HS-27A (cell line): ENCODE measurements at regions not wholly inside any gene's neighbourhood (a gene's known extent, or its start where the extent isn't known, plus 50 kb on each side); places are given as distances from the start of the nearest gene placed in this dataset.
A peak's percentile ranks its signal among the peaks of the same experiment; 100 is the strongest.
"Not testable (repeated sequence)": the region's sequence is repeated elsewhere in the genome, so short reads cannot be mapped to it uniquely, and the experiment has no call there.

ENCODE experiments used
- DNase-seq: peaks from one replicate; pipeline ENCODE4 v3.0.0-alpha.2; 2012; ENCODE audit warnings: low read depth, missing footprints

DNA sequence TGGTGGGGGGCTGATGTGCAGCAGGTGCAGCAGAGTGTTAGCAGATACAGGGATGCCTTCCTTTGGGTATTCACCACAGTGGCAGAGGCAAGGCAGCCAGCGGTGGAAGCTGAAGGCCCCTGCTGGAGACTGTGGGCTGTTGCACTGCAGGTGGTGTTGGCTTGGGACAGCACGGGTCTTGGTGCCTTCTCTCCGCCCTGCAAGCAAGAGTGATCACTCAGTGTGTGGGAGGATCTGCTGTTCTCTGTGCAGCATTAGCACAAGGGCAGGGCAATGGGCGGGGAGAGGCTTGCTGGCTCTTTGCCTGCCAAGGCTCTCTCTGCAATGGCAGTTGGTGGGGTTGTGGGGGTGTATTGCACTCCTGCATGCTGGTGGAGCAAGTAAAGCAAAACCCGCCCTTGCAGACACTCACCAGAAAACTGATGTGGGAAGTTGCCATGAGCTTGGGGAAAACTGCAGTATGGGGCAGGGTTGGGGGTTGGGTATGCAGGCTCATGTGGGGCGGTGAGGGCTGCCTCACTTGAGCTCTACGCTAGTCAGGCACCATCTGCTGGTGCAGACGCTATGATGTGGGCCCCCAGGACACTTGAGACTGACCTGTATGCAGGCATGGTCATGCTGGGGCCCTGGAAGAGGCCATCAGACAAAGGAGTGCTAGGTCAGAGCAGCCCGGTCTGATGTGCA is 820.8 kb upstream of the GRIA3 start:
- no peak for DNase-seq

DNA sequence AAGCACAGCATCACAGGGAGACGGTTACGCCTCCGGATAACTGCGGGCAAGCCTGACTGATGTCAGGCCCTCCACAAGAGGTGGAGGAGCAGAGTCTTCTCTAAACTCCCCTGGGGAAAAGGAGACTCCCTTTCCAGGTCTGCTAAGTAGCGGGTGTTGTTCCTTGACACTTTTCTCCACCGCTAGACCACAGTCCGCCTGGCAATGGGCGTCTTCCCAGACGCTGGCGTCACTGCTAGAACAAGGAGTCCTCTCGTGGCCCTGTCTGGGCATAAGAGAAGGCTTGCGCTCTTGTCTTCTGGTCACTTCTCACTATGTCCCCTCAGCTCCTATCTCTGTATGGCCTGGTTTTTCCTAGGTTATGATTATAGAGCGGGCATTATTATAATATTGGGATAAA is 808.5 kb upstream of the GRIA3 start:
- not testable (repeated sequence) for DNase-seq

DNA sequence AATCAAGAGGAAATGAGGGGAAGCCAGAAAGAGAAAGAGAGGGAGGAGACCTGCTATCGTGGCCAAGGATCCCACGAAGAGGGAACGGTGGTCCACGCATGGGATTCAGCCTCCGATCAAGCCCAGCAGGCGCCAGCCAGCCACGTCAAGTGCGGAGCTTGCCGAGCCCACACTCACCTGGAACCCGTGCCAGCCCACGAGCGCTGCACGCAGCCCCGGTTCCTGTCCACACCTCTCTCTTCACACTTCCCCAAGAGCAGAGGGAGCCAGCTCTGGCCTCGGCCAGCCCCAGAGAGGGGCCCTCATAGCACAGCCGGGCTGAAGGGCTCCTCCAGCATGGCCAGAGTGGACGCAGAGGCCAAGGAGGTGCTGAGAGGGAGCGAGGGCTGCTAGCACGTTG is 795.1 kb upstream of the GRIA3 start:
- no peak for DNase-seq

DNA sequence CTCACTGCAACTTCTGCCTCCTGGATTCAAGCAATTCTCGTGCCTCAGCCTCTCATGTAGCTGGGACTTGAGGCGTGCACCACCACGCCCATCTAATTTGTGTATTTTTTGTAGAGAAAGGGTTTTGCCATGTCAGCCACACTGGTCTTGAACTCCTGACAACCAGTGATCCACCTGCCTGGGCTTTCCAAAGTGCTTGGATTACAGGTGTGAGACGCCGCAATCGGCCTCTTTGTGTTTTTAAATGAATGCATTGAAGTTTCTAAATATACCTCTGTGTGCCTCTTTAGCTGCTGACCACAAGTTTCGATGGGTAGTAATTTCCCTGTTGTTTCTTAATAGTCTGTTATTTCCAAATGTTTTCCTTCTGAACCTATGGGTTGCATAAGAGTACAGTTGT is 765.3 kb upstream of the GRIA3 start:
- no peak for DNase-seq

DNA sequence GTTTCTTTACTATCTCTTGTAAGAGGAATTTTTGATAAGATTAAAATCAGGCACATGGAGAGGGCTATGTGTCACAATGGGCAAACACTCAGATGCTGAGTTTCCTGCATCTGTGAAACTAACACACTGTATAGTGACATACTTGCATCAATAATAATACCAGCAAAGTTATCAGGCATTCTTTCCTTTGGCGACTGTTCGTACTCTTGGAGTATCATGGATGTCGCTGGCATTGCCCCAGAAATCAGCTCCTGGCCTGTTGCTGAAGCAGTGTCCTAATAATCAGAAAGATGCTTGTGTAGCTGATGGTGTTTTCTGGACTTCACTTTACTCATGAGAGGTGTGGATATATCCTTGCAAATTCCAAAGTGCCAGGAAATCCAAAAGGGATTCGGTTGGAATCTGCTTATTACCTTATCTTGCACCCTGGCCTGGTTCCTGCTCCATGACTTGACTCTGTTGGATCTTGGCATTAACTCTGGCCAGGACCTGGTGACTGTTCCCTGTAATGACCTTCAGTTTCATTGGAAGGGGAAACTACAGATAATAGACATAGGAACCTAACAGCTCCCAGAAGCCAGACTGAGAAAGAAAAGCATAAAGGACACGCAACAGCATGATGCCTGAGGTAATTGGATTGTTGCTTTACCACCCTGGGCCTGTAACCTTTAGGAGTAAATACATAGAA is 762.5 kb upstream of the GRIA3 start:
- no peak for DNase-seq

DNA sequence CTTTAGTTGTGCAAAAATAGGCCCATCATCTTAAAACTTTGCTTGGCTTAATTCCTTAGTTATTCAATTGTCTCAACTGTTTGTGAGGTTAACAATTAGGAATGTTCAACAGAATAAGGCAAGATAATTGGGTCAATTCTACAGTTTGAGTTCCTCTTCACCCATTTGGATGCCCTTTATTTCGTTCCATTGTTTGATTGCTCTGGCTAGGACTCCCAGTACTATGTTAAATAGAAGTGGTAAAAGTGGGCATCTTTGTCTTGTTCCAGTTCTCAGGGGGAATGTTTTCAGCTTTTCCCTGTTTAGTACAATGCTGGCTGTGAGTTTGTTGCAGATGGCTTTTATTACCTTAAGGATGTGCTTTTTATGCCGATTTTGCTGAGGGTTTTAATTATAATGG is 761.5 kb upstream of the GRIA3 start:
- DNase-seq: no peak

DNA sequence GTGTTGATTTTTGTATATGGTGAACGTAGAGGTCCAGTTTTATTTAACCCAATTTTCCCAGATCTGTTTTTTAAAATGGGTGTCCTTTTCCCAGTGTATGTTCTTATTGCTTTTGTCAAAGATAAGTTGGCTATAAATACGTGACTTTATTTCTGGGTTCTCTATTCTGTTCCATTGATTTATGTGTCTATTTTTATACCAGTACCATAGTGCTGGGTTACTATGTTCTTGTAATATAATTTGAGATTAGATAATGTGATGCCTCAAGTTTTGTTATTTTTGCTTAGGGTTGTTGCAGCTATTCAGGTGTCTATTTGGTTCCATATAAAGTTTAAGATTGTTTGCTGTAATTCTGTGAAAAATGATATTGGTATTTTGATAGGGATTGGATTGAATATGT is 749.1 kb upstream of the GRIA3 start:
- DNase-seq: no peak

DNA sequence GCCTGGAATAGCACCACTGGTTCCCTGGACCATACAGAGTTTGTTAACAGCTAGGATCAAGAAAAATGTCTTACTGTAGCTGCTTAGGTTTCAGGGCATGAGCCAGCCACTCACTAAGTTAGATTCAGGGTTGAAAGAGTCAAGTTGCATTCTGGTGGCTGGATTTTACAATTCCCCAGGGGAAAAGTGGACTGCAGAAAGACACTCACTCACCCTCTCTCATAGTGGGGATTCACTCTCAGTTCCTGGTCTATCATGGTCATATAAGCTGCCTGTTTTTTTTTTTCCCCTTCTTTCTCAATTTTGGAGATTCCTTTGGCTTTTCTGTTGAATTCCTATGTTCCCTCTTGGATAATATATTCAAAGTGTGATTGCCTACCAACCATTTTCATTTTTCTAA is 744.2 kb upstream of the GRIA3 start:
- no peak for DNase-seq

DNA sequence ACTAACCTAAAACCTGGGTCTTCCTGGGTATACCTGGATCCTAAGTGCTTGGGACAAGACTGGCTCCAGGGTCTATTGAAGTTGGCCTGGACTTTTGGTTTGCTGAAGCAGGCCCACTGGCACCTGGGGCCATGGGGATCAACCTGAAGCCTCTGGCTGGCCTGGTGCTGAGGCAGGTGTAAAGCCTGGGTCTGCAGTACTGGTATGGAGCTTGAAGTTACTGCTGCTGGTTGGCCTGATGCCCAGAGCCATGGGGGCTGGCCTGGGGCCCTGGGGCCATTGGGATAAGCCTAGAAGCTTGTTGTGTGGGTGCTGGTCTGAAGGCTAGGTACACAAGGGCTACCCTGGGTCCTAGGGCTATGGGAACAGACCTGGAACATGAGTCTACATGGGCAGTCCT is 743.2 kb upstream of the GRIA3 start:
- no peak for DNase-seq

DNA sequence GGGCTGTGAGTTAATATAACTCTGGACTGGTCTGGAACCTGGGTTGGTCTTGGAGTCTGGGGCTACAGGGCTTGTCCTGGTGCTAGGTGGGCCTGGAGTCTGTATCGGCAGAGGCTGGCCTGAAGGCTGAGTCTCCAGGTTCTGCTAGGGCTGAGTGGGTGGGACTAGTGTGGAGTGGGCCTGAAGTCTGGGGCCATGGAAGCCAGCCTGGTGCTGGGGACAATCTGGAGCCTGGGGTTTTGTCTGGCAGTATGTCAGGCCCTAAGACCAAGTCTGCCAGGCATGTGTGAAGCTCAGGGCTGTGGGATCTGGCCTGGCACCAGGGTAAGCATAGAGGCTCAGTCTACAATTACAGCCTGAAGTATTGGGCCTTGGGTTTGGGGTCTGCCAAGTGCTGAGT is 742.6 kb upstream of the GRIA3 start:
- DNase-seq: no peak

DNA sequence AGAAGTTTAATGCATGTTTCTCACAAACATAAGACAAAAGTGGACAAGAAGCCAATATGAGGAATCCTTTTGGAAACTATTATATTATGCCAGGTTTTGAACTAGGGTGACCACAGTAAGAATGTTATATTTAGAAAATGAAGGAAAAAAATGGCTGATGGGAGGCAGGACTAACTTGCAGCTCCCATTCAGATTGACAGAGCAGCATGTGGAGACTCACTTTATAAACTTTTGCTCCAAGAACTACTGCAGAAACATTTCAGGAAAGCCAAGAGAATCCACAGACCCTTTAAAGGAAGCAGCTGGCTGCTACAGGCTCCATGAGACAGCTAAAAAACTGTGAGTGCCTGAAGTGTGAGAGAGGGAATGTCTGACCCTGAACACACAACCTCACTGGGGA is 738.6 kb upstream of the GRIA3 start:
- no peak for DNase-seq

DNA sequence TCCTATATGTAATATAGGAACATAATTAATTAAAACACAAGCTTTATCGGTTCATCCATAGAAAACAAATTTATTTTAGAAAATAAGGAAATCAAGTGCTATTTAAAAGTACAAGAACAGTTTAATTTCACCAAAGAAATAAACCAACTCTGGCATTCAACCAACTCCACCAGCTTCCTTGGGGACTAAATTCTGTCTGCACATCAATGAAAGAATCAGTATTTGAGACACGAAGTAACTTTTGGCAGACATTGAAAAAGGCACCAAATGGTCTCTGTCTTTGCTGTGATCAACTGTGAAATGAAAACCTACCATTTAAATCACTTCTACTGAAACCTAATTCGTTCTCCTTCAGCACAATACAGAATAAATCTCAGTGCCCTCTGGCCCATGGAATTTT is 719.7 kb upstream of the GRIA3 start:
- DNase-seq: no peak

DNA sequence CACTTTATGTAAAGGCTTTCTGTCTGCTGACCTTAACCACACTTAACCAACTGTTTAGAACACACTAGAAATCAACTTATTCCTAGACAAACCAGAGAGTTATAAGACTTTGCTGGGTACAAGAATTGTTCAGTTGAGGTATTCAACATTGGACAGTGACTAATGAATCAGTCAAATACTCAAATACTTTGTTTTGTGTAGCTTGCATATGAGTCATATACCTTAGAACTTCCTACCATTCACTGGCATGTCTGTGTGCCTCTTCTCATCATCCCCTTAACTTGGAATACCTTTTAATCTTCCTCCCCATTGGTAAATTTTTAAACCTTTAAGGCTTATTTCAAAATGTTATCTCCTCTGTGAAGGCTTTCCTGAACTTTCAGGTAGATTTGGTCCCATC is 708.8 kb upstream of the GRIA3 start:
- DNase-seq: no peak

DNA sequence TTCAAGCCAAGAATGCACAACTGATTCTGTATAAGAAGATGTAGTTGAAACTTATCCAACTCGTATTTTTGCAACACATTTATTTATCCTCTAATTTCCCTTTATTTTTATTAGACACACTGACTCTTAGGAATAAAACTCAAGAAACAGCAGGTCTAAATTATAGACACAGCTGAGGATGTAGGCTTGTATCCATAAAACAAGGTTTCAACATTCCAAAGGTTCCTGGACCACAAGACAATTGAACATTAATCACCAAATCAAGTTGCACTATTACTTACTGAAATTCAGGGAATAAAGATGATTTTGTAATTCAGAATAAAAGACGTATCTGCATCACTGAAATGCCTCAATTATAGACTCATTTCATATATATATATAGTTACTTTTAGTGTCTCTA is 683.5 kb upstream of the GRIA3 start:
- no peak for DNase-seq

DNA sequence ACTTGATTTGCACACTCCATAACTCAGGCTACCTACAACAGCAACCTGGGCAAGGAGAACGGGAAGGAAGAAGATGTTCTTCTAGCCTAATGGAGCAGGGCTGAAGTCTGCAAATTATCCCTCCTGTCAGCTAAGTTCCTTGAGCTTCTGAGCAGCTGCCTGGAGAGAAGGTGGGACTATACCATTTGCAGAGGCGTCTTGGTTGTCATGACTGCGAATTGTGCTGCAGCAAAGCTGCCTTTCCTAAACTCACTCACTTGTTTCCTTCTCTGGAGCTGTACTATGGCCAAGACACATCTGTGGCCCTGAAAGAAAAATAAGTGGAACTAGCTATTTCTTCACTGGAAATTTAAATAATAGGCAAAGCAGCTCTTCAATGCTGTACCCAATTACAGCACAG is 682.4 kb upstream of the GRIA3 start:
- no peak for DNase-seq

DNA sequence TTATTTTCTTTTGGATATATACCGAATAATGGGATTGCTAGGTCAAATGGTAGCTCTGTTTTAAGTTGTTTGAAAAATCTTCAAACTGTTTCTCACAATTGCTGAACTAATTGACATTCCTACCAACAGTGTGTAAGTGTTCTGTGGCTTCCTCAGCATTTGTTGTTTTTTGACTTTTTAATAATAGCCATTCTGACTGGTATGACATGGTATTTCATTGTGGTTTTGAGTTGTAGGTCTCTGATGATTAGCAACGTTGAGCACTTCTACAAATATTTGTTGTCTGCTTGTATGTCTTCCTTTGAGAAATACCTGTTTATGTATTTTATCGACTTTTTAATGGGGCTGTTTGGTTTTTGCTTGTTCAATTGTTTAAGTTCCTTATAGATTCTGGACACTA is 680.1 kb upstream of the GRIA3 start:
- no peak for DNase-seq

DNA sequence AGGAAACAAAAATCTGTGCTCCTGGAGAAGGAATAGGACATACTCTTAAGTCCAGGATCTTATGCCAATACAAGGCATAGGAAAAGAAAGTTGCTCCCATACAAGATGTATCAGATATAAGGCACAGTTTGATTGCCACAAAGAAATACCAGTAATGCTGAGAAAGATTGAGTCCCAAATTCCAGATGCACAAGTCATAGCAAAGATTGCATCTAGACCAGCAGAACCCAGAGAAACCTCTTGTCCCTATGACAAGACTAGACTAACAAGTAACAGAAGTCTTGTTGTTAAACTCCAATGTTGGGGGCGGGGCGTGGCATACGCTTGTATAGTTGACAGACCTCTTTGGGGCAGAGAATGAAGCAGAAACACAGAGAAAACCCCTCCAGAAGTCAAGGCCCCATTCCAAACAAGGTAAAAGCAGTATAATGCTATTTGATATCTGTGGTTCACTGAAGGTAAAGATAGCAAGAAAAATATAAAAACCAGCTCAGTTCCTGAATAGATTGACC is 671.5 kb upstream of the GRIA3 start:
- DNase-seq: no peak

DNA sequence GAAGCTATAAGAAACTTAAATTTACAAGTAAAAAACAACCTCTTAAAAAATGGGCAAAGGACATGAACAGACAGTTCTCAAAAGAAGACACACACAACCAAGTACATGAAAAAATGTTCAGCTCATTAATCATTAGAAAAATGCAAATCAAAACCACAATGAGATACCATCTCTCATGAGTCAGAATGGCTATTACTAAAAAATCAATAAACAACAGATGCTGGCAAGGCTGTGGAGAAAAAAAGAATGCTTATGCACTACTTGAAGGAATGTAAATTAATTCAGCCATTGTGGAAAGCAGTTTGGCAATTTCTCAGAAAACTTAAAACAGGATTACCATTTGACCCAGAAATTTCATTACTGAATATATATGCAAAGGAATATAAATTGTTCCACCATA is 666.3 kb upstream of the GRIA3 start:
- DNase-seq: no peak

DNA sequence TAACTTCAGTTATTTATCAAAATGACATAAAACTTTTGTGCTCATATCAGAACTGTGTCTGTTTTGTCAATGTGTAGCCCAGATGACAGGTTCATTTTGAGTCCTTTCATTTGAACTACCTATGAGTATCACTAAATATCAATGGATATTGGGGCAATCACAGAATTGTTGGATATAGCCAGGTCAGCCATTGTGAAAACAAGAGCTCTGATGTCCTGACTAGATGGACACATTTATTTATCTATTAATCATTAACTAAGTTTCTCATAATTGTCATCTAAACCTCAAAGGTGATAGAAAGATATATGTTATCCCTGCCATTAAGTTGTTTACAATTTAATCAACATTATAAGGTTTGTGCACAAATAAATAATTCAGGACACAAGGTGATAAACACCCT is 638.3 kb upstream of the GRIA3 start:
- DNase-seq: no peak

DNA sequence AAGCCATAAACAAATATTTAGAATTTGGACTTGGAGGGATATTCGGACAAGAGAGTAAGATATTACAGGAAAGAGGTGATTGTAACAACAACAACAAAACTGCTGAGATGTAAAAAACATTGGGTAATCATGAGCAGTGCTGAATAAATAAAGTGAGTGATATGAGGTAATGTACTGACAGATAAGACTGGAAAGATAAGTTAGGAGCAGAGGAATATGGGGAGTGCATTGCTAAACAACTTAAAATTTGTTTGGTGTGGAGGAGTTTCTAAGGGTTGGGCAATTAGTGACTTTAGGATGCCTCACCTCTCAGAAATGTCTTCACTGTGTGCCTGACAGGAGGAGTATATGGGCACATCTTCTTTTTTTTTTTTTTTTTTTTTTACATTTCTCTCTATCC is 637.8 kb upstream of the GRIA3 start:
- no peak for DNase-seq

DNA sequence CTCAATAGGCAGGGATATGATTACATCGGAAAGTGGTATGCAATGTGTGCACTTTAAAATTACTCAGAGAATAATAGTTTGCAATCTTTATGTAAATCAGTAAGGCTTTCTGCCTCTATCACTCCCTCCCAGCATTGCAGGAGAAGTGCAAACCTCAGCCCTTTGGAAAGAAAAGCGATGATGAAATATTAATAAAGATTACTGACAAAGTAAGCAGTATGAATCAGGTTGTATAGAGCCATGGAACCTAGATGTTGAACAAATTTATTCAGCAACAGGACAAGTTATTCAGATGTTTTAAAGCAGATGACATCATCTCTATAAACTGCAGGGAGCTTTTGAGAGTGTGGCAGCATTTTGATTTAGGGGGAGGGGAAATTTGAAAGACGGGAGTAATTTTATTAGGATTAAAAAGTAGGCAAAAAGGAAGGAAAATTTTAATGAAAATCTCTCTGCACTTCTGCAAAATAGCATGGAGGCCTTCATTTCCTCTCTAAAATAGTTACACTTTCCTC is 631.7 kb upstream of the GRIA3 start:
- no peak for DNase-seq

DNA sequence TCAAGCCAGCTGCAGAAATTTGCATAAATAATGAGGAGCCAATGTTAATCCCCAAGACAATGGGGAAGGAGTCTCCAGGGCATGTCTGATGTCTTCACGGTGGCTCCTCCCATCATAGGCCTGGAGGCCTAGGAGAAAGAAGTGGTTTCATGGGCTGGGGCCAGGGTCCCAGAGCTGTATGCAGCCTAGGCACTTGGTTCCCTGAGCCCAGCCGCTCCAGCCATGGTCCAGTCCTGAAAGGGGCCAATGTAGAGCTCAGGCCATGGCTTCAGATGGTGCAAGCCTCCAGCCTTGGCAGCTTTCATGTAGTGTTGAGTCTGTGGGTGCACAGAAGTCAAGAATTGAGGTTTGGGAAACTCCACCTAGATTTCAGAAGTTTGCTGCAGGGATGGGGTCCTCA is 628.2 kb upstream of the GRIA3 start:
- DNase-seq: no peak

DNA sequence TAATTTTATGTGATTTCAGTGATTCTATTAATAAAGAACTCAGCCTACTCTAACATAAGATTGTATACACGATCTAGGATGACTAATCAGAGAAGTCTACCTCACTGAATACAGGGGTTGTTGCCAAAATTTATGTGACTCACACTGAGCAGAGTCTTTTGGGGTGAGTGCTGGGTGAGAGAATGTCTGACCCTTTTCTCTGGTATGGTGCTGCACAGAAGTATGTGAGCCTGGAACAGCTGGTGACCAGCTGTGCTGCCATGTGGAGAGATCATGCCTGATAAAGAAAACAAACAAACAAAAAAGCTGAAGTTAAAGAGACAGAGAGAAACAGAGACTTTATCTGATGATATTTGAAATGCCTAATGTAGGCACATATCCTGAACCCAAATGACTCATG is 618.1 kb upstream of the GRIA3 start:
- DNase-seq: peak; percentile 26

DNA sequence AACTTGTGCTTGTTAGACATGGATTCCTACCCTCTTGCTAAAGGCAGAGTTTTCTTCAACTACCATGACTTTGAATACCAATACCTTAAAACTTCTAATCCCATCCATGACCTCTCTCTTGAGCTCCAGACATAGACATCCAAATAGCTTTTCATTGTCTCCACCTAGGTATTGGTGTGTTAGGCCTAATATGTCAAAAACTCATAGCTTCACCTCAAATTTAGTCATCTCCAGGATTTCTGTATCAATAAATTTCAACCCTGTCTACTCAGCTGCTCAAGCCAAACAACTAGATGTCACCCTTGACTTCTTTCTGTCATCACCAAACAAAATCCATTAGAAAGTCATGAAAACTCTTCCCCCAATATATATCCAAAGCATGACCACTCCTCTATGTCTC is 617.7 kb upstream of the GRIA3 start:
- DNase-seq: no peak
